ENCODE measurements at regions not wholly inside any gene's neighbourhood (a gene's known extent, or its start where the extent isn't known, plus 50 kb on each side); places are given as distances from the start of the nearest gene placed in this dataset.

GRCh38 chr5:10138395-10139057 lies 111.2 kb downstream of the ATPSCKMT start:
- no peak for DNase-seq (ENCODE audit: extremely low read depth, low read depth)
- no peak for TF ChIP-seq CTCF (IDR thresholded peaks at IDR 0.05; ENCODE audit: low read depth, low read length, missing control alignments)
- no peak overlapping the region for H3K4me3 ChIP-seq (replicated peaks; ENCODE audit: low read depth, low read length)

GRCh38 chr5:10133830-10134229 lies 115.9 kb downstream of the ATPSCKMT start:
- no peak for DNase-seq (ENCODE audit: extremely low read depth, low read depth)
- H3K4me3 ChIP-seq (replicated peaks; ENCODE audit: low read depth, low read length), result no peak overlapping the region
- TF ChIP-seq CTCF (IDR thresholded peaks at IDR 0.05; ENCODE audit: low read depth, low read length, missing control alignments), result no peak

- TF ChIP-seq CTCF (IDR thresholded peaks at IDR 0.05; ENCODE audit: low read depth, low read length, missing control alignments), result no peak
- DNase-seq (ENCODE audit: extremely low read depth, low read depth), result no peak
- no peak overlapping the region for H3K4me3 ChIP-seq (replicated peaks; ENCODE audit: low read depth, low read length)
Measured at GRCh38 chr5:10130881-10131280, 118.8 kb downstream of the ATPSCKMT start.

- DNase-seq (ENCODE audit: extremely low read depth, low read depth), result no peak
- no peak for TF ChIP-seq CTCF (IDR thresholded peaks at IDR 0.05; ENCODE audit: low read depth, low read length, missing control alignments)
- H3K4me3 ChIP-seq (replicated peaks; ENCODE audit: low read depth, low read length), result no peak overlapping the region
Measured at GRCh38 chr5:10126900-10127299, 122.8 kb downstream of the ATPSCKMT start.

GRCh38 chr5:10125116-10125515 lies 124.6 kb downstream of the ATPSCKMT start:
- H3K4me3 ChIP-seq (replicated peaks; ENCODE audit: low read depth, low read length), result no peak overlapping the region
- no peak for DNase-seq (ENCODE audit: extremely low read depth, low read depth)

GRCh38 chr5:10124287-10124686 lies 125.4 kb downstream of the ATPSCKMT start:
- no peak overlapping the region for H3K4me3 ChIP-seq (replicated peaks; ENCODE audit: low read depth, low read length)
- no peak for DNase-seq (ENCODE audit: extremely low read depth, low read depth)
- no peak for TF ChIP-seq CTCF (IDR thresholded peaks at IDR 0.05; ENCODE audit: low read depth, low read length, missing control alignments)

More at GRCh38 chr5:10125116-10125515, 124.6 kb downstream of the ATPSCKMT start:
- TF ChIP-seq CTCF (IDR thresholded peaks at IDR 0.05; ENCODE audit: low read depth, low read length, missing control alignments), result no peak
